ENCODE measurements at regions not wholly inside any gene's neighbourhood (a gene's known extent, or its start where the extent isn't known, plus 50 kb on each side); places are given as distances from the start of the nearest gene placed in this dataset.
"Not testable (repeated sequence)": the region's sequence is repeated elsewhere in the genome, so short reads cannot be mapped to it uniquely, and the experiment has no call there.

GRCh38 chr9:124084087-124084486 lies 72.5 kb downstream of the LHX2 start:
- no peak for DNase-seq

GRCh38 chr9:124087226-124087625 lies 75.7 kb downstream of the LHX2 start:
- DNase-seq, result no peak

GRCh38 chr9:124088476-124088837 lies 76.9 kb downstream of the LHX2 start:
- DNase-seq, result no peak

GRCh38 chr9:124089631-124090488 lies 78.3 kb downstream of the LHX2 start:
- DNase-seq, result not testable (repeated sequence)

- no peak for DNase-seq
Measured at GRCh38 chr9:124098141-124098905, 86.8 kb downstream of the LHX2 start.

- DNase-seq, result no peak
Measured at GRCh38 chr9:124099860-124100259, 88.3 kb downstream of the LHX2 start.

GRCh38 chr9:124101215-124101968 lies 89.8 kb downstream of the LHX2 start:
- no peak for DNase-seq

- no peak for DNase-seq
Measured at GRCh38 chr9:124101969-124102345, 90.4 kb downstream of the LHX2 start.

GRCh38 chr9:124102363-124102762 lies 90.8 kb downstream of the LHX2 start:
- DNase-seq, result no peak

- no peak for DNase-seq
Measured at GRCh38 chr9:124105266-124105665, 93.7 kb downstream of the LHX2 start.

GRCh38 chr9:124108216-124108615 lies 96.6 kb downstream of the LHX2 start:
- DNase-seq, result no peak

- peak; percentile 33 for DNase-seq
Measured at GRCh38 chr9:124110307-124110915, 98.8 kb downstream of the LHX2 start.

- no peak for DNase-seq
Measured at GRCh38 chr9:124116683-124117363, 105.3 kb downstream of the LHX2 start.

GRCh38 chr9:124118894-124119293 lies 107.3 kb downstream of the LHX2 start:
- no peak for DNase-seq

GRCh38 chr9:124120272-124120671 lies 108.7 kb downstream of the LHX2 start:
- DNase-seq, result no peak

GRCh38 chr9:124121725-124122124 lies 110.2 kb downstream of the LHX2 start:
- no peak for DNase-seq

GRCh38 chr9:124122321-124122720 lies 110.8 kb downstream of the LHX2 start:
- no peak for DNase-seq

- no peak for DNase-seq
Measured at GRCh38 chr9:124122813-124123462, 111.4 kb downstream of the LHX2 start.

GRCh38 chr9:124123621-124124020 lies 112.1 kb downstream of the LHX2 start:
- DNase-seq, result not testable (repeated sequence)

GRCh38 chr9:124124729-124125650 lies 113.4 kb downstream of the LHX2 start:
- no peak for DNase-seq

GRCh38 chr9:124125651-124125977 lies 114.0 kb downstream of the LHX2 start:
- DNase-seq, result no peak
